ENCODE measurements at regions not wholly inside any gene's neighbourhood (a gene's known extent, or its start where the extent isn't known, plus 50 kb on each side); places are given as distances from the start of the nearest gene placed in this dataset.

GRCh38 chr14:82785756-82786482, 1252.3 kb upstream of the SEL1L start:
- Histone ChIP-seq H3K4me1 (ENCODE audit: insufficient read depth) (no peaks in the 10 kb centered on the region), H3F3A (replicated peaks; ENCODE audit: low read depth) (no peaks in the 10 kb centered on the region), H3K4me2 (no peak overlapping the region), H3K27ac (ENCODE audit: low read depth) (no peak overlapping the region), H3K79me2 (replicated peaks; ENCODE audit: insufficient read depth) (no peaks in the 10 kb centered on the region), H3K4me3 (no peak overlapping the region), H3K36me3 (ENCODE audit: insufficient read depth) (no peaks in the 10 kb centered on the region), H2AFZ (no peak overlapping the region), H4K20me1 (replicated peaks; ENCODE audit: insufficient read depth) (no peaks in the 10 kb centered on the region), H3K27me3 (ENCODE audit: insufficient read depth) (no peaks in the 10 kb centered on the region), H3K9me2 (ENCODE audit: insufficient read depth) (peaks cover 6% of the 10 kb centered on the region; the same call in 1 of the 2 replicates)
- no peak for ATAC-seq
- no peak overlapping the region for H3K4me3 Mint-ChIP-seq
- H3K4me1 Mint-ChIP-seq: no peaks in the 10 kb centered on the region
- peaks cover 25% of the 10 kb centered on the region for H3K9me3 Mint-ChIP-seq
- peaks cover 2% of the 10 kb centered on the region for H3K27me3 Mint-ChIP-seq (ENCODE audit: insufficient read depth, low read depth, poor library complexity)
- TF ChIP-seq EZH2 (IDR thresholded peaks at IDR 0.05; ENCODE audit: low read depth, unreplicated experiment) (no peak), EZH2phosphoT487 (IDR thresholded peaks at IDR 0.05; ENCODE audit: unreplicated experiment) (no peak), REST (IDR thresholded peaks at IDR 0.05; ENCODE audit: unreplicated experiment) (no peak), NANOG (IDR thresholded peaks at IDR 0.05; ENCODE audit: borderline replicate concordance) (no peak), STAT1 (IDR thresholded peaks at IDR 0.05; ENCODE audit: unreplicated experiment) (no peak), JUNB (IDR thresholded peaks at IDR 0.05; ENCODE audit: unreplicated experiment) (no peak), ZNF331 (CRISPR knock-in tag; IDR thresholded peaks at IDR 0.05; ENCODE audit: low read depth) (no peak)
- no peak for DNase-seq (ENCODE audit: low spot score)
- no peak overlapping the region for H3K27ac Mint-ChIP-seq
- no peaks in the 10 kb centered on the region for H3K36me3 Mint-ChIP-seq (ENCODE audit: low read depth)

DNA sequence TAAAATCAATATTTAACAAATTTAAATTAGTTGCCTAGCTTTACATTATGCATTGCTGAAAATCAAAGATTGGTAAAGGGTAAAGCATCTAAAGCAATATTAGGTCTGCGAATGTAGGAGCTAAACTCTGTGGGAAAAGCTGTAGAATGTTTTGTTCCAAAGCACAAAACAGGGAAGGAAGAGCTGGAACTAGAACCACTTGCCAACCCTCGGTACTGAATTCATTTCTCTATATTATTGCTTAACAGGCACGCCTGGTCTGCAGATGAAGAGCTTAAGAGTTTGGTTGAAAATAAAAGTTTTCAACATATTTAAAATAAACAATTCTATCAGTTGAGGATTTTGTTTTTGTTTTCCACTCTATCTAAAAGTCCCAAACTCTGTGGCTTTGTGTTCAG, 1252.8 kb upstream of the SEL1L start:
- H3K27ac ChIP-seq (ENCODE audit: low read depth): no peak overlapping the region
- no peaks in the 10 kb centered on the region for H4K20me1 ChIP-seq (replicated peaks; ENCODE audit: insufficient read depth)
- Mint-ChIP-seq H3K4me1 (no peaks in the 10 kb centered on the region), H3K36me3 (ENCODE audit: low read depth) (no peaks in the 10 kb centered on the region), H3K27ac (no peak overlapping the region), H3K27me3 (ENCODE audit: insufficient read depth, low read depth, poor library complexity) (peaks cover 2% of the 10 kb centered on the region), H3K4me3 (no peak overlapping the region), H3K9me3 (peaks cover 21% of the 10 kb centered on the region)
- ATAC-seq (no peak), DNase-seq (ENCODE audit: low spot score) (no peak)
- no peak overlapping the region for H3K4me3 ChIP-seq
- no peaks in the 10 kb centered on the region for H3K36me3 ChIP-seq (ENCODE audit: insufficient read depth)
- no peak for TF ChIP-seq ZNF114 (CRISPR knock-in tag; IDR thresholded peaks at IDR 0.05)
- H3K4me1 ChIP-seq (ENCODE audit: insufficient read depth): no peaks in the 10 kb centered on the region
- H3F3A ChIP-seq (replicated peaks; ENCODE audit: low read depth): no peaks in the 10 kb centered on the region
- peaks cover 6% of the 10 kb centered on the region; the same call in 1 of the 2 replicates for H3K9me2 ChIP-seq (ENCODE audit: insufficient read depth)
- H2AFZ ChIP-seq: no peak overlapping the region
- no peak overlapping the region for H3K4me2 ChIP-seq
- no peaks in the 10 kb centered on the region for H3K79me2 ChIP-seq (replicated peaks; ENCODE audit: insufficient read depth)
- H3K27me3 ChIP-seq (ENCODE audit: insufficient read depth): no peaks in the 10 kb centered on the region

All from GM23338 (cell line).